ENCODE measurements at regions not wholly inside any gene's neighbourhood (a gene's known extent, or its start where the extent isn't known, plus 50 kb on each side); places are given as distances from the start of the nearest gene placed in this dataset.

DNA sequence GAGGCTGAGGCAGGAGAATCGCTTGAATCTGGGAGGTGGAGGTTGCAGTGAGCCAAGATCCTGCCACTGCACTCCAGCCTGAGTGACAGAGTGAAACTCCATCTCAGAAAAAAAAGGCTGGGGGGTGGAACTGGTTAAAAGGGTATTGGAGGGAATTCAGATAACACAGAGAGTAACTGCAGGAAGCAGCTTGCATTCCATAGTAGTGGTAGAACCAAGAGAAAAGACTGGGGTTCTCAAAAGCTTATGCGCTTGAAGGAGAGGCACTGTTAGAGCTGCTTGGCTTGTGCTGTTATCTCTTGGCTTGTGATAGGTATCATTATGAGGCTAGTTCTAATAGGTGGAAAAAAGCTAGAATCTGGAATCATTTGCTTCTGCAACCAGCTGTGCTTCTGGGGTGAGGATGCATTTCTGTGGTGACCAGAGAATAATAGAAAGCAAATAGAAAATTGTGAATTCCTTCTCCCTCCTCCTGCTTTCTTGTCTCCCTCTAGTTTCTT is 91.2 kb upstream of the ELOVL6 start:
- no peaks in the 10 kb centered on the region for H3K36me3 ChIP-seq (ENCODE audit: control insufficient read depth in 2 of 2, insufficient read depth in 2 of 2, low read length in 2 of 2)
- H3K27ac ChIP-seq (ENCODE audit: low read length), result no peak overlapping the region
- H3K4me1 ChIP-seq (ENCODE audit: control insufficient read depth, insufficient read depth, low read length), result no peaks in the 10 kb centered on the region
- H3K4me3 ChIP-seq (ENCODE audit: low read length in 2 of 2), result no peak overlapping the region
- no peak overlapping the region for H3K9ac ChIP-seq (ENCODE audit: low read length in 2 of 2)
- peaks cover 0 to 6% of the 10 kb centered on the region in 2 donors for H3K9me3 ChIP-seq (ENCODE audit: control insufficient read depth in 2 of 2, low read length in 2 of 2)
- no peaks in the 10 kb centered on the region for H3K27me3 ChIP-seq (ENCODE audit: control insufficient read depth in 1 of 2, insufficient read depth in 2 of 2, low read length in 2 of 2)

DNA sequence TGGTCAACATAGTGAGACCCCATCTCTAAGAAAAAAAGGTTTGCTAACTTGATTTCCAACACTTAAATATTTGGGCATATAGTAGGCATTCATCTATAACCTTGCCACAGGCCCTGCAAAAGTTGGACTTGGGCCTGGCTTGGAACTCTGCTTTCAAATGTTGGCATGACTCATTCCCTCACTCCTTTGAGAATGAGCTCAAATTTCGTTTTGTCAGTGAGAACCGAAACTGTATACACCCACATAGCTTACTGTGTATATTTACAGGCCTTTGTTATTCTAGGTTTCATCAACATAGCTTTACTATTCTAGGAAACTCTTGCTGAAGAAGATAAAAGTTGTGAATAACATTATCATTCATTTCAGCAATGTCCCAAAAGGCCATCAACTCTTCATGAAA is 88.7 kb upstream of the ELOVL6 start:
- Histone ChIP-seq H3K27me3 (ENCODE audit: control insufficient read depth in 1 of 2, insufficient read depth in 2 of 2, low read length in 2 of 2) (no peaks in the 10 kb centered on the region), H3K4me1 (ENCODE audit: control insufficient read depth, insufficient read depth, low read length) (no peaks in the 10 kb centered on the region), H3K27ac (ENCODE audit: low read length) (no peak overlapping the region), H3K4me3 (ENCODE audit: low read length in 2 of 2) (no peak overlapping the region), H3K9me3 (ENCODE audit: control insufficient read depth in 2 of 2, low read length in 2 of 2) (no peaks in the 10 kb centered on the region), H3K36me3 (ENCODE audit: control insufficient read depth in 2 of 2, insufficient read depth in 2 of 2, low read length in 2 of 2) (no peaks in the 10 kb centered on the region), H3K9ac (ENCODE audit: low read length in 2 of 2) (no peak overlapping the region)

DNA sequence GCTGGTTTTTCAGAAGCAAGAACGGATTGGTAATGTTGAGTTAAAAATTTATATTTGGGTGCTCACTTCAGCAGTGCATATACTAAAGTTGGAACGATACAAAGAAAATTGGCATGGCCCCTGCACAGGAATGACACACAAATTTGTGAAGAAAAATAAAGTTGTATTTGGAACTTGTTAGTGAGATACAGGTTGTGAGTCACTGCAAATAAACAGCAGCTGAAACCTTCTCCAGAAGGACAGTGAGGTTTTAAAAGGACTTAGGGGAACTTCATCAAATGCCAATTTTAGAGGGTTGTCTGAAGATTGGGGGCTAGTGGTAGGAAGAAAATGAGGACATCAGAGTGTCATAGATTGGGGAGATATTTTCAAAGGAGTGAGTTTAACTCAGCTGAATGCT is 79.7 kb upstream of the ELOVL6 start:
- Histone ChIP-seq H3K27me3 (ENCODE audit: control insufficient read depth in 1 of 2, insufficient read depth in 2 of 2, low read length in 2 of 2) (no peaks in the 10 kb centered on the region), H3K9me3 (ENCODE audit: control insufficient read depth in 2 of 2, low read length in 2 of 2) (no peaks in the 10 kb centered on the region), H3K36me3 (ENCODE audit: control insufficient read depth in 2 of 2, insufficient read depth in 2 of 2, low read length in 2 of 2) (no peaks in the 10 kb centered on the region), H3K4me3 (ENCODE audit: low read length in 2 of 2) (no peak overlapping the region), H3K9ac (ENCODE audit: low read length in 2 of 2) (no peak overlapping the region), H3K27ac (ENCODE audit: low read length) (no peak overlapping the region), H3K4me1 (ENCODE audit: control insufficient read depth, insufficient read depth, low read length) (no peaks in the 10 kb centered on the region)

DNA sequence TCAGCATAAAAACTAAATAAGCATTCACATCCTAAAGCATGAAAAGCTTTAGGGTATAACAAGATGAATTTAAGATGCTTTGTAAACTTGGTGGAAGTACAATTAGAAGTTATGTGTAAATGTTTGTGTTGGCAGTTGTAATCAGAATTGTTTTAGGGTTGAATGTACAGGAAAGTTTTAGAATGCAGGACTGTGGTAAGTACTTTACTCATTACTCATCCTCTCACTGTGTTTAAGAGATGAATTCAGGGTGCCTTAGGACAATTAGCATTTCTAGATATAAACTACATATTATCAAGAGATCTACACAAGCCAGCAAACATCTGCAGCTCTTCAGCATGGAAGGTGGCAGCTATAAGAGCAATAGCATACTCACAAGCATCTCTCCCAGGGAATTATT is 77.5 kb upstream of the ELOVL6 start:
- Histone ChIP-seq H3K9ac (ENCODE audit: low read length in 2 of 2) (no peak overlapping the region), H3K27ac (ENCODE audit: low read length) (no peak overlapping the region), H3K4me1 (ENCODE audit: control insufficient read depth, insufficient read depth, low read length) (no peaks in the 10 kb centered on the region), H3K4me3 (ENCODE audit: low read length in 2 of 2) (no peak overlapping the region), H3K36me3 (ENCODE audit: control insufficient read depth in 2 of 2, insufficient read depth in 2 of 2, low read length in 2 of 2) (no peaks in the 10 kb centered on the region), H3K27me3 (ENCODE audit: control insufficient read depth in 1 of 2, insufficient read depth in 2 of 2, low read length in 2 of 2) (no peaks in the 10 kb centered on the region), H3K9me3 (ENCODE audit: control insufficient read depth in 2 of 2, low read length in 2 of 2) (no peaks in the 10 kb centered on the region)

DNA sequence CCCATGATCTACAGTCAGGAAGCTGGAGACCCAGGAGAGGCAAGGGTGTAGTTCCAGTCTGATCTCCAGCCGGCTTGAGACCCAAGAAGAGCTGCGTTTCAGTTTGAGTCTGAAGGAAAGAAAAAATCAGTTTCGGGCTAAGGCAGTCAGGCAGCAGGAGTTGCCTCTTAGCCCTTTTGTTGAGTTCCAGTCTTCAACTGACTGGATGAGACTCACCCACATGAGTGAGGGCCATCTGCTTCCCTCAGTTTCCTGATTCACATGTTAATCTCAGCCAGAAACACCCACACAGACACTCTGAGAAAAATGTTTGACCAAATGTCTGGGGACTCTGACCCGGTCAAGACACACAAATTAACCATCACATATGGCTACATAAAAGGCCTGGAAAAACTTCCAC is 73.6 kb upstream of the ELOVL6 start:
- Histone ChIP-seq H3K4me3 (ENCODE audit: low read length in 2 of 2) (no peak overlapping the region), H3K4me1 (ENCODE audit: control insufficient read depth, insufficient read depth, low read length) (no peaks in the 10 kb centered on the region), H3K27ac (ENCODE audit: low read length) (no peak overlapping the region), H3K36me3 (ENCODE audit: control insufficient read depth in 2 of 2, insufficient read depth in 2 of 2, low read length in 2 of 2) (no peaks in the 10 kb centered on the region), H3K9ac (ENCODE audit: low read length in 2 of 2) (no peak overlapping the region), H3K9me3 (ENCODE audit: control insufficient read depth in 2 of 2, low read length in 2 of 2) (peaks cover 0 to 3% of the 10 kb centered on the region in 2 donors), H3K27me3 (ENCODE audit: control insufficient read depth in 1 of 2, insufficient read depth in 2 of 2, low read length in 2 of 2) (no peaks in the 10 kb centered on the region)

DNA sequence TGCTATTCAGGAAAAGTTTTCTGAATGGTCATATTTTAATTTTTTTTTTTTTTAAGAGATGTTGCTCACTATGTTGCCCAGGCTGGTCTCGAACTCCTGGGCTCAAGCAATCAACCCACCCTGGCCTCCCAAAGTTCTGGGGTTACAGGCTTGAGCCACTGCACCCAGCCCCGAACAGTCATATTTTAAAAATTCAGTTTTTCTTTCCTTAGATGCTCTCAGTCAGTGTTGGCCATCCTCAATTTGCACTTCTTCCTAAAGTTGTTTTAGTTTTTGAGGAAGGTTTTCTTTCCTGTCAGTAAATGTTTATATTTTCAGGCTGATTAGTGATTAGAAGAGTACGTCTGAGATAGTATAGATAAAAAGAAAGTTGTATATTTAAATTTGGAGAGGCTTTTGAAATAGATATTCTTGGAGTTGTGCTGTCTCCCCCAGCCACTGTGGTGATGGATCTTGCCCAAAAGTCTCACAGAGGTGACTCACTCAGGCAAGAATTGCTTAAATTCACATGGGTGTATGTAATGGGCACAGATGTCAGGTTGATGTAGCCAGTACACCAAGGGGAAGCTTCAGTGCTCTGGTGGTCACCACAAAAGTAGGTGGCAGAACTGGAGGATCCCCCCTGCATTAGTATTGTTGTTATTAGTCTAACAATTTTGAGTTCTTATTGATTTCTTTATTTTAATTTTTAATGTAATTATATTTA is 72.2 kb upstream of the ELOVL6 start:
- no peak overlapping the region for H3K4me3 ChIP-seq (ENCODE audit: low read length in 2 of 2)
- no peak overlapping the region for H3K9ac ChIP-seq (ENCODE audit: low read length in 2 of 2)
- H3K9me3 ChIP-seq (ENCODE audit: control insufficient read depth in 2 of 2, low read length in 2 of 2), result peaks cover 0 to 3% of the 10 kb centered on the region in 2 donors
- no peaks in the 10 kb centered on the region for H3K27me3 ChIP-seq (ENCODE audit: control insufficient read depth in 1 of 2, insufficient read depth in 2 of 2, low read length in 2 of 2)
- no peaks in the 10 kb centered on the region for H3K36me3 ChIP-seq (ENCODE audit: control insufficient read depth in 2 of 2, insufficient read depth in 2 of 2, low read length in 2 of 2)
- H3K4me1 ChIP-seq (ENCODE audit: control insufficient read depth, insufficient read depth, low read length), result no peaks in the 10 kb centered on the region
- H3K27ac ChIP-seq (ENCODE audit: low read length), result no peak overlapping the region

DNA sequence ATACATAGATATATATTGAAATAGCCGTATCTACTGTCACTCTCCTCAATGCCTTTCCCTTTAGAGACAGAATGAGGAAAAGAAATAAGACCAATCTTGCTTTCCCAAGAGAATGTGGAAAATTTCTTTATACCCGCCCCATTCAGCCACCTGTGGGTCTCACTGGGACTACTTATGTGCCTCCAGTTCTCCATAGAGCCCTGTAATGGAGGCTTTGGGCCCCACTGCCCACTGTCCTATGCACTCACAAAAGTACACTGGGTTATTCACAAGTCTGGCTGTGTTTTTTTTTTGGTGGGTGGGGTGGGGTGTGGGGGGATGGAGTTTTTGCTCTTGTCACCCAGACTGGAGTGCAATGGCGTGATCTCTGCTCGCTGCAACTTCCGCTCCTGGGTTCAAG is 70.4 kb upstream of the ELOVL6 start:
- Histone ChIP-seq H3K27me3 (ENCODE audit: control insufficient read depth in 1 of 2, insufficient read depth in 2 of 2, low read length in 2 of 2) (no peaks in the 10 kb centered on the region), H3K4me3 (ENCODE audit: low read length in 2 of 2) (no peak overlapping the region), H3K27ac (ENCODE audit: low read length) (no peak overlapping the region), H3K9ac (ENCODE audit: low read length in 2 of 2) (no peak overlapping the region), H3K9me3 (ENCODE audit: control insufficient read depth in 2 of 2, low read length in 2 of 2) (peaks cover 0 to 3% of the 10 kb centered on the region in 2 donors), H3K4me1 (ENCODE audit: control insufficient read depth, insufficient read depth, low read length) (no peaks in the 10 kb centered on the region), H3K36me3 (ENCODE audit: control insufficient read depth in 2 of 2, insufficient read depth in 2 of 2, low read length in 2 of 2) (no peaks in the 10 kb centered on the region)

DNA sequence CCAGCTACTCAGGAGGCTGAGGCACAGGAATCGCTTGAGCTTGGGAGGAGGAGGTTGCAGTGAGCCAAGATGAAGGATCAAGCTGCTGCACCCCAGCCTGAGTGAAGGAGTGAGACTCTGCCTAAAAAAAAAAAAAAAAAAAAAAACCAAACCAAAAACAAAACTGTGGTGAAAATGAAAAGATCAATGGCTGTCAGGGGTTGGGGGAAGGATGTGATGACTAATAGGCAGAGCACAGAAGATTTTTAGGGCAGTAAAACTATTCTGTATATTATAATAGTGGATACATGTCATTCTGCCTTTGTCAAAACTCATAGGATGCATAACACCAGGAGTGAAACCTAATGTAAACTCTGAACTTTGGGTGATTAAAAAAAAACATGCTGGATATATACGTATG is 69.9 kb upstream of the ELOVL6 start:
- Histone ChIP-seq H3K27ac (ENCODE audit: low read length) (no peak overlapping the region), H3K4me3 (ENCODE audit: low read length in 2 of 2) (no peak overlapping the region), H3K9me3 (ENCODE audit: control insufficient read depth in 2 of 2, low read length in 2 of 2) (peaks cover 0 to 3% of the 10 kb centered on the region in 2 donors), H3K27me3 (ENCODE audit: control insufficient read depth in 1 of 2, insufficient read depth in 2 of 2, low read length in 2 of 2) (no peaks in the 10 kb centered on the region), H3K36me3 (ENCODE audit: control insufficient read depth in 2 of 2, insufficient read depth in 2 of 2, low read length in 2 of 2) (no peaks in the 10 kb centered on the region), H3K4me1 (ENCODE audit: control insufficient read depth, insufficient read depth, low read length) (no peaks in the 10 kb centered on the region), H3K9ac (ENCODE audit: low read length in 2 of 2) (no peak overlapping the region)

DNA sequence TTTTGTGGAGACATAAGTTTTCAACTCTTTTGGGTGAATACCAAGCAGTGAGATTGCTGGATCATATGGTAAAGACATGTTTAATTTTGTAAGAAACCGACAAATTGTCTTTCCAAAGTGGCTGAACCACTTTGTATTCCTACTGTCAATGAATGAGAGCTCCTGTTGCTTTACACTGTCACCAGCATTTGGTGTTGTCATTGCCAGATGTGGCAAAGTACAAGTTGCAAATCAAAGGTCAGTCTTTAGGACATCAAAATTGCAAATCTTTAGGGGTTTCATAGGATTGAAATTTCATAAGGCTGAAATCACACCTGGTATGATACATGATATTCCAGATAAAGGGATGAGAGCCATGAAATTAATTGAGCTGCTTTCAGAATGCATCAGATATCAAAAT is 67.7 kb upstream of the ELOVL6 start:
- no peaks in the 10 kb centered on the region for H3K36me3 ChIP-seq (ENCODE audit: control insufficient read depth in 2 of 2, insufficient read depth in 2 of 2, low read length in 2 of 2)
- H3K4me3 ChIP-seq (ENCODE audit: low read length in 2 of 2), result no peak overlapping the region

DNA sequence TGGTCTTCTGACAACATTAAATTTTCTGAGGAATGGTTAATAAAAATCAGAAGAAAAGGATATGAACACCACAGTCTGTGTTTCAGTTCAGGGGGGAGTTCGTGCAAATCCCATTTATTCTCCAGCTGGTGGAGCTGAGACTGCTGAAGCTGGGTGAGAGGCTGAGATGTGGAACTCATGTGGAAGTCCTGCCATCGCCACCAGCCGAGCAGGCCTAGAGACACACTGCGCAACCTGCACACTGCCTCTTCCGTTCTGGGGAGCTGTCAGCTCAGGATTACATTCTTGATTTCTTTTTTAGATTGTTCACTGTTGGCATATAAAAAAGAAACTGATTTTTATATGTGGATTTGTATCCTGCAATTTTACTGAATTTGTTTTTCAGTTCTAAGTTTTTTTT is 66.6 kb upstream of the ELOVL6 start:
- Histone ChIP-seq H3K4me1 (ENCODE audit: control insufficient read depth, insufficient read depth, low read length) (no peaks in the 10 kb centered on the region), H3K9me3 (ENCODE audit: control insufficient read depth in 2 of 2, low read length in 2 of 2) (peaks cover 0 to 3% of the 10 kb centered on the region in 2 donors), H3K27ac (ENCODE audit: low read length) (no peak overlapping the region), H3K27me3 (ENCODE audit: control insufficient read depth in 1 of 2, insufficient read depth in 2 of 2, low read length in 2 of 2) (no peaks in the 10 kb centered on the region), H3K36me3 (ENCODE audit: control insufficient read depth in 2 of 2, insufficient read depth in 2 of 2, low read length in 2 of 2) (no peaks in the 10 kb centered on the region), H3K4me3 (ENCODE audit: low read length in 2 of 2) (no peak overlapping the region), H3K9ac (ENCODE audit: low read length in 2 of 2) (no peak overlapping the region)

More for the DNA sequence above, 67.7 kb upstream of the ELOVL6 start:
- Histone ChIP-seq H3K9me3 (ENCODE audit: control insufficient read depth in 2 of 2, low read length in 2 of 2) (peaks cover 0 to 3% of the 10 kb centered on the region in 2 donors), H3K4me1 (ENCODE audit: control insufficient read depth, insufficient read depth, low read length) (no peaks in the 10 kb centered on the region), H3K9ac (ENCODE audit: low read length in 2 of 2) (no peak overlapping the region), H3K27me3 (ENCODE audit: control insufficient read depth in 1 of 2, insufficient read depth in 2 of 2, low read length in 2 of 2) (no peaks in the 10 kb centered on the region), H3K27ac (ENCODE audit: low read length) (no peak overlapping the region)

DNA sequence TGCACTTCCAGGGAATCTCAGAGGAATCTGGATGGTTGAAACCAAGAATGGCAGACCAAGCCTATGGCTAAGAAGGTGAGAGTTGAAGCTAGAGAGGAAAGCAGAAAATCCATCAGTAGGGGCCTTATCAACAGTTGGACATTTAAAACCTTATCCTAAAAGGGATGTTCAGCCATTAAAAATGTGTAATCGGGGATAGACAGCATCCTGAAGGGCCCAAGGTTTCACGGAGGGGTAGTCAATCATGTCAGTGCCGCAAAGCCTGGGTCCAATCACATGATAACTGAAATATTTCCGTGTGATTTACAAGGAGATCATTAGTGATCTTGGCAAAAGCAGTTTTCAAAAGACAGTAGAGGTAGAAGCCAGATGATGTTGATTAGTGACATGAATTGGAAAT is 61.9 kb upstream of the ELOVL6 start:
- Histone ChIP-seq H3K27ac (ENCODE audit: low read length) (no peak overlapping the region), H3K4me1 (ENCODE audit: control insufficient read depth, insufficient read depth, low read length) (no peaks in the 10 kb centered on the region), H3K27me3 (ENCODE audit: control insufficient read depth in 1 of 2, insufficient read depth in 2 of 2, low read length in 2 of 2) (no peaks in the 10 kb centered on the region), H3K9ac (ENCODE audit: low read length in 2 of 2) (no peak overlapping the region), H3K9me3 (ENCODE audit: control insufficient read depth in 2 of 2, low read length in 2 of 2) (no peaks in the 10 kb centered on the region), H3K4me3 (ENCODE audit: low read length in 2 of 2) (no peak overlapping the region), H3K36me3 (ENCODE audit: control insufficient read depth in 2 of 2, insufficient read depth in 2 of 2, low read length in 2 of 2) (no peaks in the 10 kb centered on the region)

Measured in stomach smooth muscle (tissue), 2 donors.